Spleen (tissue), 7 donors: ENCODE measurements at regions not wholly inside any gene's neighbourhood (a gene's known extent, or its start where the extent isn't known, plus 50 kb on each side); places are given as distances from the start of the nearest gene placed in this dataset.

ENCODE experiments used
- CTCF ChIP-seq, 11 experiments: fragments of 200-600 bp in 7 of 11; fragments of 450-650 bp in 4 of 11; sonication (generic) in 4 of 11; IDR thresholded peaks in 8 of 11; conservative IDR thresholded peaks in 3 of 11; 1 replicate in 7 of 11; 2 replicates in 4 of 11; pipeline versions ENCODE4 v1.4.0 to v1.8.0; 2016 to 2021; ENCODE audit warnings: antibody characterized with exemption in 11 of 11, inconsistent platforms in 4 of 11, mild to moderate bottlenecking in 1 of 11
- POLR2A ChIP-seq, 3 donors: fragments of 450-650 bp; IDR thresholded peaks; one replicate each; pipeline ENCODE4 v1.5.1; 2017; ENCODE audit warnings: antibody characterized with exemption in 3 of 3, mild to moderate bottlenecking in 1 of 3
- POLR2AphosphoS5 ChIP-seq, 3 donors: sonication (generic); formaldehyde crosslinking; IDR thresholded peaks; one replicate each; pipeline ENCODE4 v1.5.1; 2017; ENCODE audit warnings: antibody characterized with exemption in 3 of 3
- donor health status: DM: no; HTN: no; CAD: no; lungs with moderate emphysema.
- donor health status: DM: no; HTN: no; CAD: no.
- donor health status: DM: no; HTN: no; CAD: no.

GRCh38 chr6:25227854-25228253, 51.3 kb upstream of the CARMIL1 start:
- TF ChIP-seq CTCF (IDR thresholded peaks at IDR 0.05 in 8 of 11, conservative IDR thresholded peaks at IDR 0.05 in 3 of 11) (no peak), POLR2A (IDR thresholded peaks at IDR 0.05) (no peak), POLR2AphosphoS5 (IDR thresholded peaks at IDR 0.05) (no peak)
